Fibroblast of lung (primary cell): ENCODE measurements at regions not wholly inside any gene's neighbourhood (a gene's known extent, or its start where the extent isn't known, plus 50 kb on each side); places are given as distances from the start of the nearest gene placed in this dataset.

Experiments used
- DNase-seq, 2 donors: peaks; one replicate each; pipeline versions ENCODE4 v3.0.0 to v3.0.0-alpha.2; 2010; ENCODE audit warnings: low read depth in 2 of 2
- H2AFZ ChIP-seq: 2 replicates; pipeline ENCODE4 v1.5.1; 2012; ENCODE audit warnings: low read length, control low read depth, inconsistent platforms
- H3K27ac ChIP-seq: 2 replicates; pipeline ENCODE4 v1.5.1; 2011; ENCODE audit warnings: low read length, control low read depth; ENCODE audit not compliant: insufficient read depth
- H3K27me3 ChIP-seq: 2 replicates; pipeline ENCODE4 v1.5.1; 2011; ENCODE audit warnings: mild to moderate bottlenecking, low read length; ENCODE audit not compliant: control insufficient read depth, insufficient read depth
- H3K36me3 ChIP-seq: 2 replicates; pipeline ENCODE4 v1.5.1; 2011; ENCODE audit warnings: low read length; ENCODE audit not compliant: control insufficient read depth, insufficient read depth
- H3K4me1 ChIP-seq: 2 replicates; pipeline ENCODE4 v1.5.1; 2011; ENCODE audit warnings: low read length; ENCODE audit not compliant: control insufficient read depth, insufficient read depth; ENCODE audit errors: extremely low read depth
- H3K4me2 ChIP-seq: 2 replicates; pipeline ENCODE4 v1.5.1; 2011; ENCODE audit warnings: low read length, control low read depth; ENCODE audit not compliant: insufficient read depth; ENCODE audit errors: extremely low read depth
- H3K4me3 ChIP-seq, 4 experiments: fragments of 200-600 bp in 1 of 4; sonication (generic) in 1 of 4; replicated peaks in 1 of 4; 2 replicates each; pipeline ENCODE4 v1.5.1; 2011 to 2016; ENCODE audit warnings: low read length in 4 of 4, low read depth in 3 of 4, mild to moderate bottlenecking in 3 of 4, control low read depth in 2 of 4, inconsistent platforms in 1 of 4, mixed read lengths in 1 of 4; ENCODE audit not compliant: insufficient read depth in 1 of 4; ENCODE audit errors: control extremely low read depth in 1 of 4
- H3K79me2 ChIP-seq: 2 replicates; pipeline ENCODE4 v1.5.1; 2012; ENCODE audit warnings: mild to moderate bottlenecking, low read length, inconsistent platforms; ENCODE audit not compliant: control insufficient read depth, insufficient read depth
- H3K9ac ChIP-seq: 2 replicates; pipeline ENCODE4 v1.5.1; 2011; ENCODE audit warnings: mild to moderate bottlenecking, low read length, control low read depth; ENCODE audit not compliant: insufficient read depth
- H3K9me3 ChIP-seq: 2 replicates; pipeline ENCODE4 v1.5.1; 2012; ENCODE audit warnings: low read depth, low read length; ENCODE audit not compliant: control insufficient read depth, insufficient read depth
- H4K20me1 ChIP-seq: 2 replicates; pipeline ENCODE4 v1.5.1; 2011; ENCODE audit warnings: low read length; ENCODE audit not compliant: control insufficient read depth, insufficient read depth; ENCODE audit errors: extremely low read depth
- EZH2 ChIP-seq: IDR thresholded peaks from 2 replicates; pipeline ENCODE4 v1.5.1; 2012; ENCODE audit warnings: low read length, control low read depth, mild to moderate bottlenecking; ENCODE audit errors: missing control alignments
- TF ChIP-seq, protein P1 (sequence below), 2 donors: IDR thresholded peaks in 1 of 2; conservative IDR thresholded peaks in 1 of 2; 1 replicate in 1 of 2; 2 replicates in 1 of 2; pipeline ENCODE4 v1.5.1; 2011 to 2012; ENCODE audit warnings: low read length in 2 of 2, control low read depth in 1 of 2, inconsistent platforms in 1 of 2, low read depth in 1 of 2, mild to moderate bottlenecking in 1 of 2

DNA sequence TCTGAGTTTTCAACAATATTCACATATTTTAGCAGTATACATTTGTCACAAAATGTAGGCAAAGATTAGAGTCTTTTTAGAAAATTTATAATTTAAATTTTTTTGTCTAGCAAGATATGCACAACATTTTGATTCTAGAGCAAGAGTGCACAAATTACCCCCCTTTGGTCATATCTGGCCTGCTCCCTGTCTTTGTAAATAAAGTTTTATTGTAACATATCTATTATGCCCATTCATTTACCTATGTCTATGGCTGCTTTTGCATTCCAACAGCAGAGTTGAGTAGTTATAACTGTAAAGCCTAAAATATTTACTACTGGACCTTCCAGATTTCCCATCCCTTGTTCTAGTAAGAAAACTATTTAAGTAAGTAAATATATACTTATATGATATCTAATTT is 430.7 kb downstream of the EDEM1 start:
- no peak for DNase-seq
- Histone ChIP-seq H3K36me3 (no peaks in the 10 kb centered on the region), H3K4me1 (no peaks in the 10 kb centered on the region), H3K27me3 (no peaks in the 10 kb centered on the region), H2AFZ (no peak overlapping the region), H3K4me2 (no peak overlapping the region), H3K9me3 (no peaks in the 10 kb centered on the region), H3K9ac (no peak overlapping the region), H4K20me1 (no peaks in the 10 kb centered on the region), H3K79me2 (no peaks in the 10 kb centered on the region), H3K27ac (no peak overlapping the region), H3K4me3 (no peak overlapping the region)
- TF ChIP-seq, protein P1, sequence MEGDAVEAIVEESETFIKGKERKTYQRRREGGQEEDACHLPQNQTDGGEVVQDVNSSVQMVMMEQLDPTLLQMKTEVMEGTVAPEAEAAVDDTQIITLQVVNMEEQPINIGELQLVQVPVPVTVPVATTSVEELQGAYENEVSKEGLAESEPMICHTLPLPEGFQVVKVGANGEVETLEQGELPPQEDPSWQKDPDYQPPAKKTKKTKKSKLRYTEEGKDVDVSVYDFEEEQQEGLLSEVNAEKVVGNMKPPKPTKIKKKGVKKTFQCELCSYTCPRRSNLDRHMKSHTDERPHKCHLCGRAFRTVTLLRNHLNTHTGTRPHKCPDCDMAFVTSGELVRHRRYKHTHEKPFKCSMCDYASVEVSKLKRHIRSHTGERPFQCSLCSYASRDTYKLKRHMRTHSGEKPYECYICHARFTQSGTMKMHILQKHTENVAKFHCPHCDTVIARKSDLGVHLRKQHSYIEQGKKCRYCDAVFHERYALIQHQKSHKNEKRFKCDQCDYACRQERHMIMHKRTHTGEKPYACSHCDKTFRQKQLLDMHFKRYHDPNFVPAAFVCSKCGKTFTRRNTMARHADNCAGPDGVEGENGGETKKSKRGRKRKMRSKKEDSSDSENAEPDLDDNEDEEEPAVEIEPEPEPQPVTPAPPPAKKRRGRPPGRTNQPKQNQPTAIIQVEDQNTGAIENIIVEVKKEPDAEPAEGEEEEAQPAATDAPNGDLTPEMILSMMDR (conservative IDR thresholded peaks at IDR 0.05 in 1 of 2, IDR thresholded peaks at IDR 0.05 in 1 of 2; ENCODE audit: low read depth in 1 of 2, low read length in 2 of 2): no peak
- no peak for TF ChIP-seq EZH2

DNA sequence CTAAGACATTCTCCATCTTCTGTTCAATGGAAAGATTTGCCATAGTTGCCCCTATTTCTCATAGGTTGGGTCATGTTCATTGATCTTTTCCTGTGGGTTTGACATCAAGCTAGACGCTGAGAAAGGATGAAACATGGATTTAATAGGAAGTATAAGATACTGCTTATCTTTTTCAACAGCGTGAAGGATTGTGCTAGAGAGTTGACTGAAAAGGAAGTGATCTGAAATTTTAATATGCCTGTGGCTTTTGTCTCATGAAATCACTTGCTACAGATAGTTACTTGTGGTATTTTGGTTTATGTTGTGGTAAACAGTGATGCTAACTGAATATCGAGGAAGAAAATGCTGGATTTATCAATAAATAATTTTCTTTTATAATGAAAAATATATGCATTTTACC is 442.9 kb downstream of the EDEM1 start:
- no peak for TF ChIP-seq EZH2
- TF ChIP-seq, protein P1 (conservative IDR thresholded peaks at IDR 0.05 in 1 of 2, IDR thresholded peaks at IDR 0.05 in 1 of 2; ENCODE audit: low read depth in 1 of 2, low read length in 2 of 2): no peak
- H3K4me2 ChIP-seq: no peak overlapping the region
- DNase-seq: no peak
- no peak overlapping the region for H3K27ac ChIP-seq
- H3K9ac ChIP-seq: no peak overlapping the region
- H4K20me1 ChIP-seq: no peaks in the 10 kb centered on the region
- no peak overlapping the region for H3K4me3 ChIP-seq
- no peaks in the 10 kb centered on the region for H3K4me1 ChIP-seq
- H2AFZ ChIP-seq: no peak overlapping the region
- no peaks in the 10 kb centered on the region for H3K79me2 ChIP-seq
- no peaks in the 10 kb centered on the region for H3K27me3 ChIP-seq
- H3K9me3 ChIP-seq: no peaks in the 10 kb centered on the region
- no peaks in the 10 kb centered on the region for H3K36me3 ChIP-seq

DNA sequence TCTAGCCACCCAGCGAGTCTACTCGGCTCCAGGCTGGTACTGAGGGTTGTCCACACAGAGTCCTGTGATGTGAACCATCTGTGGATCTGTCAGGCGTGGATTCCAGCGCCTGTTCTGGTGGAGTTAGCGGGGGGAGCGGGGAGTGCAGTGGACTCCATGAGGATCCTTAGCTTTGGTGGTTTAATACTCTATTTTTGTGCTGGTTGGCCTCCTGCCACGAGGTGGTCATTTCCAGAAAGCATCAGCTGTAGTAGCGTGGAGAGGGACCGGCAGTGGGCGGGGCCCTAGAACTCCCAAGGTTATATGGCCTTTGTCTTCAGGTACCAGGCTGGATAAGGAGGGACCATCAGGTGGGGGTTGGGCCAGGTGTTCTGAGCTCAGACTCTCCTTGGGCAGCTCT is 446.5 kb downstream of the EDEM1 start:
- H3K9ac ChIP-seq: no peak overlapping the region
- no peak overlapping the region for H2AFZ ChIP-seq
- H3K9me3 ChIP-seq: no peaks in the 10 kb centered on the region
- H3K36me3 ChIP-seq: no peaks in the 10 kb centered on the region
- no peaks in the 10 kb centered on the region for H3K27me3 ChIP-seq
- TF ChIP-seq, protein P1 (conservative IDR thresholded peaks at IDR 0.05 in 1 of 2, IDR thresholded peaks at IDR 0.05 in 1 of 2; ENCODE audit: low read depth in 1 of 2, low read length in 2 of 2): no peak
- TF ChIP-seq EZH2: no peak
- DNase-seq: no peak
- no peak overlapping the region for H3K4me2 ChIP-seq
- H3K4me3 ChIP-seq: no peak overlapping the region
- no peaks in the 10 kb centered on the region for H3K79me2 ChIP-seq
- no peak overlapping the region for H3K27ac ChIP-seq
- H4K20me1 ChIP-seq: no peaks in the 10 kb centered on the region
- H3K4me1 ChIP-seq: no peaks in the 10 kb centered on the region
